Thymus (tissue), 11 donors: ENCODE measurements at regions not wholly inside any gene's neighbourhood (a gene's known extent, or its start where the extent isn't known, plus 50 kb on each side); places are given as distances from the start of the nearest gene placed in this dataset.

ENCODE experiments used
- DNase-seq, 9 donors: peaks; one replicate each; pipeline ENCODE4 v3.0.0-alpha.2; 2013; ENCODE audit warnings: low spot score in 9 of 9, low read depth in 6 of 9, missing footprints in 1 of 9
- H3K27ac ChIP-seq, 2 donors: one replicate each; pipeline ENCODE4 v1.5.1; 2013; ENCODE audit warnings: control low read depth in 1 of 2, low read depth in 1 of 2, low read length in 1 of 2, mild to moderate bottlenecking in 1 of 2, moderate library complexity in 1 of 2
- H3K27me3 ChIP-seq, 2 donors: one replicate each; pipeline ENCODE4 v1.5.1; 2013; ENCODE audit warnings: low read length in 1 of 2; ENCODE audit not compliant: control insufficient read depth in 2 of 2, insufficient read depth in 1 of 2
- H3K36me3 ChIP-seq, 2 donors: one replicate each; pipeline ENCODE4 v1.5.1; 2013; ENCODE audit warnings: low read length in 1 of 2, mild to moderate bottlenecking in 1 of 2, moderate library complexity in 1 of 2; ENCODE audit not compliant: control insufficient read depth in 2 of 2, insufficient read depth in 2 of 2
- H3K4me1 ChIP-seq, 2 donors: one replicate each; pipeline ENCODE4 v1.5.1; 2013; ENCODE audit warnings: low read length in 2 of 2; ENCODE audit not compliant: control insufficient read depth in 2 of 2, insufficient read depth in 2 of 2
- H3K4me3 ChIP-seq, 2 donors: one replicate each; pipeline ENCODE4 v1.5.1; 2013; ENCODE audit warnings: low read length in 2 of 2, control low read depth in 1 of 2, mild to moderate bottlenecking in 1 of 2
- H3K9me3 ChIP-seq, 2 donors: one replicate each; pipeline ENCODE4 v1.5.1; 2013; ENCODE audit warnings: low read length in 1 of 2, mild to moderate bottlenecking in 1 of 2; ENCODE audit not compliant: control insufficient read depth in 2 of 2, insufficient read depth in 1 of 2
- WGBS: extraction: QIAGEN DNeasy Blood & Tissue Kit; methylation state at CpG from one replicate; pipeline ENCODE4 v1.1.7; 2013; 5-methylcytosine and 5-hydroxymethylcytosine counted together
- donor health status: healthy.

DNA sequence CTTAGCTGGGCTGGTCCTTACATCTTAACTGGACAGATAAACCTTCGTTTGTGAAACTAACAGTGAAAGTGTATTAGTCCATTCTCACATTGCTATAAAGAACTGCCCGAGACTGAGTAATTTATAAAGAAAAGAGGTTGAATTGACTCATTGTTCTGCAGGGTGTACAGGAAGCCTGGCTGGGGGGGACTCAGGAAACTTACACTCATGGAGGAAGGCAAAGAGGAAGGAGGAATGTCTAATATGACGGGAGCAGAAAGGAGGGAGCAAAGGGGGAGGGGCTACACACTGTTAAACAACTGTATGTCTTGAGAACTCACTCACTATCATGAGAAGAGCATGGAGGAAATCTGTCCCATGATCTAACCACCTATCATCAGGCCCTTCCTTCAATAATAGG, 1566.5 kb upstream of the PCDH7 start:
- Histone ChIP-seq H3K9me3 (peaks cover 0 to 4% of the 10 kb centered on the region in 2 donors), H3K27ac (no peak overlapping the region), H3K4me1 (no peaks in the 10 kb centered on the region), H3K4me3 (no peak overlapping the region), H3K36me3 (no peaks in the 10 kb centered on the region), H3K27me3 (no peaks in the 10 kb centered on the region)
- DNase-seq = no peak
- 10% methylated on average over 3 of the region's 3 CpGs for WGBS

DNA sequence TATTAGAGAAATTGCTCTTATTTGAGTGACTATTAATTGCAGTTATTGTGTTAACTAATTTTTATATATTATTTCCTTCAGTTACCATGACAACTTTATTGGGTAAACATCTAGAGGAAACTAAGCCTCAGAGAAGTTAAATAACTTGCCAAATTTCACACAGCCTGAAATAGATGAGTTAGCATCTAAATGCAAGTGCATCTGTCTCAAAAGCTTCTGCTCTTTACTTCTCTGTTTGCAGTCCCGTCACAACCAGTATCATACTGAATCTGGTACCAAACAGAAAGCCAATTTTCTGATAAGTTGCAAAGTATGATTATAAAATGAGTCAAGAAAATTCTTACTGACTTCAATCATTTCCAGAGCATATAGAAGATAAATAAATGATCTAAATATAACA, 1544.9 kb upstream of the PCDH7 start:
- H3K27me3 ChIP-seq = no peaks in the 10 kb centered on the region
- H3K4me3 ChIP-seq = no peak overlapping the region
- H3K9me3 ChIP-seq = no peaks in the 10 kb centered on the region
- H3K4me1 ChIP-seq = no peaks in the 10 kb centered on the region
- WGBS = 95% methylated on average over 1 of the region's 1 CpG
- no peak for DNase-seq
- no peak overlapping the region for H3K27ac ChIP-seq
- H3K36me3 ChIP-seq = no peaks in the 10 kb centered on the region

DNA sequence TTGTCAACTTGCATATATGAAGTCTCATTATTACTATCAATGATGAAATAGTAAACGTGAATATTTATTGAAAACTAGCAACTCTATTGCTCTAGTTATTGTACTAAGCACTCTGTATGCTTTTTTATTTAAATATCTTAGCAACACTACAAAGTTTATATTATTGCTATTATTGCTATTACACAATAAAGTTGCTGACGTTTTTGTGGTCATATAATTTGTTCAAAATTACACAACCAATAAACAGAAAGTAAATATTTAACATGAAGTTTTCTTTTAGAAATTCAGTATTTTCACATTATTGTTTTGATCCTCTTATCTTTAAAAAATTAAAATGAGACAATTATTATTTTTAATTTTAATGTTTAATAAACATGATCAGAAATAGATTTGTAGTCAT, 1521.1 kb upstream of the PCDH7 start:
- Histone ChIP-seq H3K9me3 (no peaks in the 10 kb centered on the region), H3K27me3 (no peaks in the 10 kb centered on the region), H3K36me3 (no peaks in the 10 kb centered on the region), H3K4me3 (no peak overlapping the region), H3K27ac (no peak overlapping the region), H3K4me1 (no peaks in the 10 kb centered on the region)
- 90% methylated on average over 2 of the region's 2 CpGs for WGBS
- DNase-seq = no peak

DNA sequence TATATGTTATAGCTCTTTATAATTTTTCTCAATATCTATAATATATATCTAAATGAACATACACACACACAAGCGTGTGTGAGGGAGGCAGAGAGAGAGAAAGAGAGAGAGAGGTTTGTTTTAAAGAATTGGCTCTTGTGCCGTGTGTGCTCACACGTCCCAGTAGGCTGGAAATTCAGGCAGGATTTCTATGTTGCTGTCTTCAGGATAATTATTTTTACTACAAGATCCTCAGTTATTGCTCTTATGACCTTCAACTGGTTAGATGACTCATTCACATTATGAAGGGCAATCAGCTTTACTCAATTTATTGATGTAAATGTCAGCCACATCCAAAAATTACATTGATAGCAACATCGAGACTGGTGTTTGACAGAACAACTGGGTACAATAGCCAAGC, 1520.7 kb upstream of the PCDH7 start:
- DNase-seq = no peak
- 92% methylated on average over 4 of the region's 4 CpGs for WGBS

DNA sequence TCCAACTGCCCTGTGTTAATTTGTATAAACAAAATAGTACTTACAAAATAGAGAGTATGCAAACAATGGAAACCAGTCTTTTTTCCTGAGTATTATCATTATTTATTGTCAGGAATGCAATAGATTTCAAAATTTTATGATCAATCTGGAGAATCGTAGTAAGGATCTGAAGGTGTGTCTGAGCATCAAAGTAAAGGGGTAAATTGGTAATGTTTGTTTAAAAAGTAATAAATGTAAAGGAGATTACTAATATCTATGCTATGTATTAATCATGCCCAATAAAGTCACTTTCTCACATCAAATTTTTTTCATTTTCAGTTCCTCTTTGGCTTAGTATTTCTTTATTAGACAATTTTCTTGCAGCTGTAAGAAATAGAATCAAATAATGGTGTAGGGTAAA, 1507.1 kb upstream of the PCDH7 start:
- Histone ChIP-seq H3K27ac (no peak overlapping the region), H3K27me3 (no peaks in the 10 kb centered on the region), H3K36me3 (no peaks in the 10 kb centered on the region), H3K4me1 (no peaks in the 10 kb centered on the region), H3K4me3 (no peak overlapping the region), H3K9me3 (no peaks in the 10 kb centered on the region)
- 83% methylated on average over 1 of the region's 1 CpG for WGBS
- no peak for DNase-seq

More for the DNA sequence above, 1520.7 kb upstream of the PCDH7 start:
- Histone ChIP-seq H3K36me3 (no peaks in the 10 kb centered on the region), H3K27me3 (no peaks in the 10 kb centered on the region), H3K4me3 (no peak overlapping the region), H3K9me3 (no peaks in the 10 kb centered on the region), H3K4me1 (no peaks in the 10 kb centered on the region), H3K27ac (no peak overlapping the region)

DNA sequence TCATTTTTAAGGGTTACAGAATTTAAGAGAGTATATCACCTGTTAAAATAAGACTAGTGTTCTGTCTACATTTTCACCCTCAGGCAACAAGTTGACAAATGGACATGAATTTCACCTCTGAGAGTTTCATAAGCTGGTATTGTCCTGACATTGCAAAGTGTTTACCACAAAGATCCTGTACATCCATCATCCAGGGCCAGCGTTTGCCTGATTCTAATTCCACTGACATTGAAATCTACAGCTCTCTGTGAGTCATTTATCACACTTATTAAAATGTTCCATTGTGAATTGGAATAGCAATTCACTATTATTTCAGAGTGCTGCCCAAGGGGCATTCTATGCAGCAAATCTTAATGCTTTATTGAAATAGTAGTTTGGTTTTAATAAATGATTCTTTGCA, 1499.4 kb upstream of the PCDH7 start:
- Histone ChIP-seq H3K4me1 (no peaks in the 10 kb centered on the region), H3K4me3 (no peak overlapping the region), H3K36me3 (no peaks in the 10 kb centered on the region), H3K9me3 (no peaks in the 10 kb centered on the region), H3K27ac (no peak overlapping the region), H3K27me3 (no peaks in the 10 kb centered on the region)
- WGBS = 43% methylated on average over 1 of the region's 1 CpG
- DNase-seq = no peak

DNA sequence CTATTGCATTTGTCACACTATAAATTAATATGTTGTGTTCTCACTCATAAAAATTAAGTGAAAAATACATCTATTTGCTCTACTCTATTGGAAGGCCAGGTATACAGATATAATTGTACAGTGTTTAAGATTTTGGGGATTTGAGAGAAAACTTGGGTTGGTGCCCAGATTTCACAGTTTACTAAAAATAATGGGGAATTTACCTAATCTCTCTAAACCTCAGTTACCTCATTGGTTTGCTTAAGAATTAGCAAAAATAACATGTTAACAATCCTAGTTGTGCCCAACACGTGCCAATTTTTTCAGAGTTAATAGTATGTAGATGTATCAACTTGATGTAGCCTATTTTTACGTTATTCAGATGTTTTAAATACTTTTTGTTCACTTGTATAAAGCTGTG, 1495.3 kb upstream of the PCDH7 start:
- Histone ChIP-seq H3K27ac (no peak overlapping the region), H3K4me3 (no peak overlapping the region), H3K27me3 (no peaks in the 10 kb centered on the region), H3K4me1 (no peaks in the 10 kb centered on the region), H3K36me3 (no peaks in the 10 kb centered on the region), H3K9me3 (no peaks in the 10 kb centered on the region)
- WGBS = 74% methylated on average over 2 of the region's 2 CpGs
- DNase-seq = no peak

DNA sequence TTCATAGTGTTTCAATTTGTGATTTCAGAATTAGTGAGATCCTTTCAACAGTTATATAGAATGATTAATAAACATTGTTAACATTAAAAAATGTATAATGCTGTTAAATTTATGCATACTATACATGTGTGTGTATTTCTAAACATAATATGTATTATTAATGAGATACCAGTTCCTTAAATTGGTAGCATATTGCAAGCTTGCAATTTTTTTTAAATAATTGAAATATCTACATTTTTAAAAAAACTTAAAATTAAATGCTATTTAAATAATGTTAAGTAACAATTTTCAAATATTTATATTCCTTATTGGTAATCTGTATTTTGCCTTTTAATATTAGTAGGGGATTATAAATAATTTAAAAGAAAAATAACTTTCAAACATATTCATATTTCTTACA, 1479.5 kb upstream of the PCDH7 start:
- Histone ChIP-seq H3K4me3 (no peak overlapping the region), H3K9me3 (no peaks in the 10 kb centered on the region), H3K36me3 (no peaks in the 10 kb centered on the region), H3K4me1 (no peaks in the 10 kb centered on the region), H3K27me3 (no peaks in the 10 kb centered on the region), H3K27ac (no peak overlapping the region)
- no peak for DNase-seq

DNA sequence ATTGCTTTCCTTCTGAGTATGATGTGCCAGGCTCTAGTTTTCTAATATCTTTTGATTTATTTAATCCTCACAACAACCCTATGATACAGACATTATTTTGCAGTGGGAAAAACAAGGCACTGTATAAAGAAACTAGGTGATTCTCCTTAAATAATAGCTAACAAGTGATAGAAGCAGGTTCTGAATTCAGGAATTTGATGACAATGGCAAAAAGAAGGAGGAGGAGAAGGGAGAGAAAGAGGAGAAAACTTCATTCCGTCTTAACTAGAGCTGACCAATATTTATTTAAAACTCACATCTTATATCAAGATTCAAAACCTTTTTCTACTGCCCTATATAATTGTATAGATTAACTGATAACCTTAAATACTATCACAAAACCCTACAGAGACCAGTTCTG, 1477.1 kb upstream of the PCDH7 start:
- no peaks in the 10 kb centered on the region for H3K4me1 ChIP-seq
- 96% methylated on average over 1 of the region's 1 CpG for WGBS
- H3K27me3 ChIP-seq = no peaks in the 10 kb centered on the region
- no peak overlapping the region for H3K27ac ChIP-seq
- H3K4me3 ChIP-seq = no peak overlapping the region
- H3K9me3 ChIP-seq = no peaks in the 10 kb centered on the region
- H3K36me3 ChIP-seq = no peaks in the 10 kb centered on the region
- DNase-seq = no peak

DNA sequence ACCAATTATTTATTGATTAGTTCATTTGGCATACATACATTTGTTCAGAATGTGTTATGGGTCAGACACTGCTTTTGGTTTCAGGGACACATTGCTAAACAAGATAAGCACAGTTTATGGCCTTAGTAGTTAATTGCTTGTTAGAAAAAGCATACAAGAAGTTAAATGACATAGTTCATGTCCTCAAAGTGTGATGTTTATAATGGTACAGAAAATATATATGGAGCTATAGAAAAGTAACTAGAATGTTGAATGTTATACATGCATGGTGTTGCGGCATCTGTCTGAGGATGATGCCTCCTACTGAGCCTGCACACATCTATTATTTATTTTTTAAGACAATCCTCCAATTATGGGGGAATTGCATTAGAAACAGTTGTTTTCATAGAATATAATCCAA, 1476.3 kb upstream of the PCDH7 start:
- no peaks in the 10 kb centered on the region for H3K9me3 ChIP-seq
- 100% methylated on average over 1 of the region's 1 CpG for WGBS
- H3K27ac ChIP-seq = no peak overlapping the region
- no peaks in the 10 kb centered on the region for H3K36me3 ChIP-seq
- H3K4me3 ChIP-seq = no peak overlapping the region
- no peak for DNase-seq
- no peaks in the 10 kb centered on the region for H3K4me1 ChIP-seq
- H3K27me3 ChIP-seq = no peaks in the 10 kb centered on the region
